H1 (cell line): ENCODE measurements at regions not wholly inside any gene's neighbourhood (a gene's known extent, or its start where the extent isn't known, plus 50 kb on each side); places are given as distances from the start of the nearest gene placed in this dataset.

Experiments used
- HDAC6 ChIP-seq: IDR thresholded peaks from one replicate; pipeline ENCODE4 v1.7.1; 2012; ENCODE audit warnings: low read depth, mild to moderate bottlenecking, inconsistent platforms, low read length, moderate library complexity
- JUN ChIP-seq: IDR thresholded peaks from 2 replicates; pipeline ENCODE4 v1.6.1; 2011; ENCODE audit warnings: low read depth, mild to moderate bottlenecking, improper control_type of control experiment, low read length
- KDM5A ChIP-seq: fragments of 200-600 bp; IDR thresholded peaks from 2 replicates; pipeline ENCODE4 v1.7.1; 2012; ENCODE audit warnings: mild to moderate bottlenecking, low read length, inconsistent platforms, mixed read lengths
- RBBP5 ChIP-seq: IDR thresholded peaks from 2 replicates; pipeline ENCODE4 v1.7.1; 2012; ENCODE audit warnings: low read depth, mild to moderate bottlenecking, inconsistent platforms, low read length, moderate library complexity, borderline replicate concordance
- RNF2 ChIP-seq: fragments of 200-900, 300-1000 bp; sonication (generic); IDR thresholded peaks from 2 replicates; pipeline ENCODE4 v1.7.1; 2016; ENCODE audit warnings: borderline replicate concordance, low read depth, mild to moderate bottlenecking, antibody characterized with exemption, low read length; ENCODE audit not compliant: poor library complexity, severe bottlenecking; ENCODE audit errors: missing control alignments

GRCh38 chr5:41610386-41610785, 100.0 kb upstream of the PLCXD3 start (continued):
- TF ChIP-seq HDAC6 = no peak
- no peak for TF ChIP-seq RBBP5
- TF ChIP-seq JUN = no peak
- no peak for TF ChIP-seq RNF2
- no peak for TF ChIP-seq KDM5A
